Hepatocyte (in vitro differentiated cells): ENCODE measurements at regions not wholly inside any gene's neighbourhood (a gene's known extent, or its start where the extent isn't known, plus 50 kb on each side); places are given as distances from the start of the nearest gene placed in this dataset.
"Not testable (repeated sequence)": the region's sequence is repeated elsewhere in the genome, so short reads cannot be mapped to it uniquely, and the experiment has no call there.

Experiments
- DNase-seq: peaks from one replicate; pipeline ENCODE4 v3.0.0-alpha.2; 2016; ENCODE audit warnings: low spot score
- H2AFZ ChIP-seq: fragments of 200-600 bp; sonication (generic); 2 replicates; pipeline ENCODE4 v1.6.0; 2016; ENCODE audit warnings: antibody characterized with exemption, mild to moderate bottlenecking
- H3K27ac ChIP-seq: fragments of 200-600 bp; sonication (generic); 2 replicates; pipeline ENCODE4 v1.5.1; 2016; ENCODE audit warnings: mild to moderate bottlenecking
- H3K27me3 ChIP-seq: fragments of 200-600 bp; sonication (generic); 2 replicates; pipeline ENCODE4 v1.6.1; 2016
- H3K36me3 ChIP-seq: fragments of 200-600 bp; sonication (generic); replicated peaks from 2 replicates; pipeline ENCODE4 v1.5.1; 2016; ENCODE audit warnings: low read depth; ENCODE audit not compliant: insufficient read depth
- H3K4me1 ChIP-seq: fragments of 200-600 bp; sonication (generic); 2 replicates; pipeline ENCODE4 v1.5.1; 2016; ENCODE audit warnings: mild to moderate bottlenecking, moderate library complexity; ENCODE audit not compliant: insufficient read depth
- H3K4me2 ChIP-seq: fragments of 200-600 bp; sonication (generic); 2 replicates; pipeline ENCODE4 v1.6.0; 2016
- H3K4me3 ChIP-seq: fragments of 200-600 bp; sonication (generic); 2 replicates; pipeline ENCODE4 v1.5.1; 2016; ENCODE audit warnings: mild to moderate bottlenecking
- H3K79me2 ChIP-seq: fragments of 200-600 bp; sonication (generic); 2 replicates; pipeline ENCODE4 v1.6.0; 2017; ENCODE audit warnings: mild to moderate bottlenecking
- H3K9me2 ChIP-seq: fragments of 200-600 bp; sonication (generic); replicated peaks from 2 replicates; pipeline ENCODE4 v1.6.0; 2017; ENCODE audit warnings: mild to moderate bottlenecking; ENCODE audit not compliant: insufficient read depth
- H3K9me3 ChIP-seq: fragments of 200-600 bp; sonication (generic); 2 replicates; pipeline ENCODE4 v1.5.1; 2016; ENCODE audit warnings: low read depth, mild to moderate bottlenecking
- H4K20me1 ChIP-seq: fragments of 200-600 bp; sonication (generic); 2 replicates; pipeline ENCODE4 v1.6.0; 2016; ENCODE audit warnings: mild to moderate bottlenecking; ENCODE audit not compliant: insufficient read depth, poor library complexity, severe bottlenecking
- EZH2 ChIP-seq: fragments of 200-600 bp; sonication (generic); IDR thresholded peaks from 2 replicates; pipeline ENCODE4 v1.6.1; 2016; ENCODE audit warnings: antibody characterized with exemption, mild to moderate bottlenecking, borderline replicate concordance
- EZH2phosphoT487 ChIP-seq: fragments of 200-600 bp; sonication (generic); IDR thresholded peaks from one replicate; pipeline ENCODE4 v1.6.1; 2018; ENCODE audit warnings: antibody characterized with exemption, mild to moderate bottlenecking, low read depth, moderate library complexity; ENCODE audit not compliant: unreplicated experiment, severe bottlenecking
- WGBS: methylation state at CpG from one replicate; pipeline ENCODE4 v1.1.6; 2016; ENCODE audit warnings: low lambda C conversion rate; ENCODE audit errors: missing lambda C conversion rate; 5-methylcytosine and 5-hydroxymethylcytosine counted together
- TF ChIP-seq, protein P1 (sequence below): fragments of 200-600 bp; sonication (generic); IDR thresholded peaks from 2 replicates; pipeline ENCODE4 v1.5.1; 2016; ENCODE audit warnings: antibody characterized with exemption, mild to moderate bottlenecking; ENCODE audit not compliant: poor library complexity

DNA sequence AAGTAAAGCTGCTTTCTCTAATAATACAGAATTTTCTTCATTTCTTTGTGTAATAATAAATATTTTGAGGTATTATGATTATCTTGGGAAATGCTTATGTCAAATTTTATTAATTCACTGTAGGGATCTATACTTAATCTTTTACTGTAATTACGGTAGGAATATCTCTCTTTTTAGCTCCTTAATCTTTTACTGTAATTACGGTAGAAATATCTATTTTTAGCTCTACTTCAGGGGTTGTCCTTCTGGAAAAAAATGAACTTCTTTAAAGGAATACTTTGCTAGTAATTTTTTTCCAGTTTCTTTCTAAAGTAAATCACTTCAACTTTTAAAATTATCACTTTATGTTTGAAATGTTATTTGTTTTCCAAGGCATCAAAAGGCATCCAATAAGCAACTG is 2229.4 kb upstream of the AGA start:
- TF ChIP-seq, protein P1, sequence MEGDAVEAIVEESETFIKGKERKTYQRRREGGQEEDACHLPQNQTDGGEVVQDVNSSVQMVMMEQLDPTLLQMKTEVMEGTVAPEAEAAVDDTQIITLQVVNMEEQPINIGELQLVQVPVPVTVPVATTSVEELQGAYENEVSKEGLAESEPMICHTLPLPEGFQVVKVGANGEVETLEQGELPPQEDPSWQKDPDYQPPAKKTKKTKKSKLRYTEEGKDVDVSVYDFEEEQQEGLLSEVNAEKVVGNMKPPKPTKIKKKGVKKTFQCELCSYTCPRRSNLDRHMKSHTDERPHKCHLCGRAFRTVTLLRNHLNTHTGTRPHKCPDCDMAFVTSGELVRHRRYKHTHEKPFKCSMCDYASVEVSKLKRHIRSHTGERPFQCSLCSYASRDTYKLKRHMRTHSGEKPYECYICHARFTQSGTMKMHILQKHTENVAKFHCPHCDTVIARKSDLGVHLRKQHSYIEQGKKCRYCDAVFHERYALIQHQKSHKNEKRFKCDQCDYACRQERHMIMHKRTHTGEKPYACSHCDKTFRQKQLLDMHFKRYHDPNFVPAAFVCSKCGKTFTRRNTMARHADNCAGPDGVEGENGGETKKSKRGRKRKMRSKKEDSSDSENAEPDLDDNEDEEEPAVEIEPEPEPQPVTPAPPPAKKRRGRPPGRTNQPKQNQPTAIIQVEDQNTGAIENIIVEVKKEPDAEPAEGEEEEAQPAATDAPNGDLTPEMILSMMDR = no peak
- TF ChIP-seq EZH2phosphoT487 (no peak), EZH2 (no peak)

DNA sequence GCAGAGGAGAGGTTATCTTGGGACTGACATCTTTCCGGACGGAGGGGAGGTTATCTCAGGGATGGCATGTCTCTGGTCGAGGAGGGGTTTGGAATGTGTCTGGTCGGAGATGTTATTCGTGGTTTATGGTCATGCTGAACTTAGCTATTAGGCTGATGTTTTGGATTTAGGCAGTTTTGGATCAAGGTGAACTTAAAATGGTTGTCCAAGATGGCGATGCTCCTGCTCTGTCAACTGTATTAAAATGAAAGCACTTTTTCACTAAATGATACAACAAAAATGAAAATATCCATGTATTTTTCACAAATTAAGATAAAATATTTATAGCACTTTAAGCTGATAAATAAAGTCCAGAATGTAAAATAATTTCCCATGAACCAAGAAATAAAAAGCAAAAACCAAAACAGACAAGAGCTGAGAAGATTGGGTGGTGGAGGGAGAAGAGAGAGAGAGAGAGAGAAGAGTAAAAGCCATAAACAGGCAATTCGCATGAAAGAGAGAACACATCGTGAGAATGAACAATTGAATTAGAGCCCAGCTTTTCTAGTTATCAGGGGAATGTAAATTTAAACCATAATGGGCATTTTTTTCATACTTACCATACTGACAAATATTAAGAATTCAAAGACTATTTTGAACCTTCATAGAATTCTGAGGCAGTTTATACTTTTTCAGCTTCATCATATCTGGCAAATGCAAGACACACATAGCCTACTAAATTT is 2236.0 kb upstream of the AGA start:
- Histone ChIP-seq H3K4me2 (no peak overlapping the region), H3K36me3 (no peaks in the 10 kb centered on the region), H3K9me2 (no peaks in the 10 kb centered on the region), H3K4me1 (no peaks in the 10 kb centered on the region), H3K27me3 (no peaks in the 10 kb centered on the region), H3K27ac (no peak overlapping the region), H3K9me3 (peaks cover 5% of the 10 kb centered on the region), H2AFZ (no peak overlapping the region), H4K20me1 (no peaks in the 10 kb centered on the region), H3K4me3 (no peak overlapping the region), H3K79me2 (no peaks in the 10 kb centered on the region)
- WGBS = 63% methylated on average over 8 of the region's 8 CpGs
- DNase-seq = no peak
- no peak for TF ChIP-seq EZH2phosphoT487
- TF ChIP-seq, protein P1 = no peak
- no peak for TF ChIP-seq EZH2

More for the DNA sequence above, 2229.4 kb upstream of the AGA start:
- no peak overlapping the region for H3K27ac ChIP-seq
- no peaks in the 10 kb centered on the region for H4K20me1 ChIP-seq
- H3K79me2 ChIP-seq = no peaks in the 10 kb centered on the region
- DNase-seq = no peak
- peaks cover 5% of the 10 kb centered on the region for H3K9me3 ChIP-seq
- H3K4me3 ChIP-seq = no peak overlapping the region
- no peaks in the 10 kb centered on the region for H3K27me3 ChIP-seq
- H3K36me3 ChIP-seq = no peaks in the 10 kb centered on the region
- H3K4me2 ChIP-seq = no peak overlapping the region
- no peaks in the 10 kb centered on the region for H3K9me2 ChIP-seq
- H2AFZ ChIP-seq = no peak overlapping the region
- 68% methylated on average over 2 of the region's 2 CpGs for WGBS
- H3K4me1 ChIP-seq = no peaks in the 10 kb centered on the region

DNA sequence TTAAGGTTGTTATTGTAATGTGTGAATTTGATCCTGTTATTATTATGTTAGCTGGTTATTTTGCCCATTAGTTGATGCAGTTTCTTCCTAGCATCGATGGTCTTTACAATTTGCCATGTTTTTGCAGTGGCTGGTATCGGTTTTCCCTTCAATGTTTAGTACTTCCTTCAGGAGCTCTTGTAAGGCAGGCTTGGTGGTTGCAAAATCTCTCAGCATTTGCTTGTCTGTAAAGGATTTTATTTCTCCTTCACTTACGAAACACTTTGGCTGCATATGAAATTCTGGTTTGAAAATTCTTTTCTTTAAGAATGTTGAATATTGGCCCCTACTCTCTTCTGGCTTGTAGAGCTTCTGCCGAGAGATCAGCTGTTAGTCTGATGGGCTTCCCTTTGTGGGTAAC is 2241.4 kb upstream of the AGA start:
- not testable (repeated sequence) for H3K27ac ChIP-seq, H3K27me3 ChIP-seq, H2AFZ ChIP-seq, H3K79me2 ChIP-seq, H3K9me2 ChIP-seq, H4K20me1 ChIP-seq, H3K36me3 ChIP-seq, H3K4me3 ChIP-seq, H3K9me3 ChIP-seq, H3K4me2 ChIP-seq, H3K4me1 ChIP-seq, DNase-seq
- WGBS = 78% methylated on average over 4 of the region's 4 CpGs

DNA sequence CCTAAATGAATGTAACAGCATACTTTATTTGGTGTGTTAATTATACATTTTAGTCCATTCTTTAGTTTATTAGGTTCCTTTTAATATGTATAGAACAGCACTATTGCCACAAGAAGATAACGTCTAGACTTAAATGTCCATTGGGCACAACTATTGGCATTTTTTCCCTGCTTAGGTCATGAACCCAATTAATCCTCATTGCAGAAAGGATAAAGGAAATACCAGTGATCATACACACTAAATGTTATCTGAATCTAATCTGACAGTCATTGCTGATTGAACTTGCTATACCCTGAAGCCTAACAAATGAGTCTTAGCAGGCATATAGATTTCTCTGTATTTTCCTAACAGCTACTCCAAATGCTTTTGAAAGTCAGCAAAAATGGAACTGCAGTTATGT is 2250.0 kb upstream of the AGA start:
- TF ChIP-seq EZH2phosphoT487 = no peak
- TF ChIP-seq, protein P1 = no peak
- TF ChIP-seq EZH2 = no peak
- WGBS = 63% methylated on average over 1 of the region's 1 CpG
- H3K36me3 ChIP-seq = no peaks in the 10 kb centered on the region

More for the DNA sequence above, 2250.0 kb upstream of the AGA start:
- Histone ChIP-seq H2AFZ (no peak overlapping the region), H3K4me2 (no peak overlapping the region), H3K27ac (no peak overlapping the region), H3K4me1 (no peaks in the 10 kb centered on the region), H3K9me2 (no peaks in the 10 kb centered on the region), H3K9me3 (no peaks in the 10 kb centered on the region), H3K4me3 (no peak overlapping the region), H3K27me3 (no peaks in the 10 kb centered on the region), H3K79me2 (no peaks in the 10 kb centered on the region), H4K20me1 (no peaks in the 10 kb centered on the region)
- DNase-seq = no peak
